ENCODE measurements at regions not wholly inside any gene's neighbourhood (a gene's known extent, or its start where the extent isn't known, plus 50 kb on each side); places are given as distances from the start of the nearest gene placed in this dataset.

DNA sequence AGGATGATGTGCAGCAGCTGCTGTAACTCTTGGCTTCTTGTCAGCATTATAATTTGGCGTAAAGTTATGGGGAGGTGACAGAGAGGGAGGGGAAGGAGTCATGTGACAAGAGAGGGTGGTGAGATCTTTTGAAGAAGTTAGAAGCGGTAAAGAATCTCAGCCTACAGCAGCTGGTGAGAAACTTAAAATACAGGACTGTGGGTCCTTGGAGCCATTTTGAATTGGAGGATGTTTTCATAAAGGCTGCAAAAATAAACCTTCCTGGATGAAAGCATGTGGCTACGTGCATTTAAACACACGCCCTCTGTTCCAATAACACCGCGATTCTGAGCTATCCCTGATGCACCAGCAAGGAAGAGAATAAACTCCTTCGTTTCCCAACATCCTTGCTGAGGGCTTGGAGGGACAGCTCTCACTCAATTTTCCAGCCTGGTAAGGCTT is 133.7 kb downstream of the TMEM30B start:
- TF ChIP-seq SIN3A (IDR thresholded peaks at IDR 0.05; ENCODE audit: borderline replicate concordance, insufficient read depth, low read length) (peak; percentile 76; the same call in 1 of the 2 replicates), POLR2AphosphoS5 (IDR thresholded peaks at IDR 0.05; ENCODE audit: low read depth, low read length) (0 out of 2 replicates have a peak, but pooled peaks have one; percentile 15), TAF1 (IDR thresholded peaks at IDR 0.05; ENCODE audit: borderline replicate concordance, insufficient read depth, low read length) (no peak), FOXP2 (optimal IDR thresholded peaks at IDR 0.05; ENCODE audit: borderline replicate concordance, extremely low read depth, extremely low read length, insufficient read depth) (no peak)
- TF ChIP-seq, protein P1, sequence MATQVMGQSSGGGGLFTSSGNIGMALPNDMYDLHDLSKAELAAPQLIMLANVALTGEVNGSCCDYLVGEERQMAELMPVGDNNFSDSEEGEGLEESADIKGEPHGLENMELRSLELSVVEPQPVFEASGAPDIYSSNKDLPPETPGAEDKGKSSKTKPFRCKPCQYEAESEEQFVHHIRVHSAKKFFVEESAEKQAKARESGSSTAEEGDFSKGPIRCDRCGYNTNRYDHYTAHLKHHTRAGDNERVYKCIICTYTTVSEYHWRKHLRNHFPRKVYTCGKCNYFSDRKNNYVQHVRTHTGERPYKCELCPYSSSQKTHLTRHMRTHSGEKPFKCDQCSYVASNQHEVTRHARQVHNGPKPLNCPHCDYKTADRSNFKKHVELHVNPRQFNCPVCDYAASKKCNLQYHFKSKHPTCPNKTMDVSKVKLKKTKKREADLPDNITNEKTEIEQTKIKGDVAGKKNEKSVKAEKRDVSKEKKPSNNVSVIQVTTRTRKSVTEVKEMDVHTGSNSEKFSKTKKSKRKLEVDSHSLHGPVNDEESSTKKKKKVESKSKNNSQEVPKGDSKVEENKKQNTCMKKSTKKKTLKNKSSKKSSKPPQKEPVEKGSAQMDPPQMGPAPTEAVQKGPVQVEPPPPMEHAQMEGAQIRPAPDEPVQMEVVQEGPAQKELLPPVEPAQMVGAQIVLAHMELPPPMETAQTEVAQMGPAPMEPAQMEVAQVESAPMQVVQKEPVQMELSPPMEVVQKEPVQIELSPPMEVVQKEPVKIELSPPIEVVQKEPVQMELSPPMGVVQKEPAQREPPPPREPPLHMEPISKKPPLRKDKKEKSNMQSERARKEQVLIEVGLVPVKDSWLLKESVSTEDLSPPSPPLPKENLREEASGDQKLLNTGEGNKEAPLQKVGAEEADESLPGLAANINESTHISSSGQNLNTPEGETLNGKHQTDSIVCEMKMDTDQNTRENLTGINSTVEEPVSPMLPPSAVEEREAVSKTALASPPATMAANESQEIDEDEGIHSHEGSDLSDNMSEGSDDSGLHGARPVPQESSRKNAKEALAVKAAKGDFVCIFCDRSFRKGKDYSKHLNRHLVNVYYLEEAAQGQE (IDR thresholded peaks at IDR 0.05; ENCODE audit: insufficient read depth in 1 of 2, low read depth in 2 of 2, low read length in 2 of 2): 0 out of 4 replicates have a peak, but pooled peaks of 1 of the 2 experiments have one; percentile 7

- TF ChIP-seq POLR2AphosphoS5 (IDR thresholded peaks at IDR 0.05; ENCODE audit: low read depth, low read length) (no peak), SIN3A (IDR thresholded peaks at IDR 0.05; ENCODE audit: borderline replicate concordance, insufficient read depth, low read length) (no peak), TAF1 (IDR thresholded peaks at IDR 0.05; ENCODE audit: borderline replicate concordance, insufficient read depth, low read length) (no peak)
Measured at GRCh38 chr14:61146899-61147298, 134.2 kb downstream of the TMEM30B start.

DNA sequence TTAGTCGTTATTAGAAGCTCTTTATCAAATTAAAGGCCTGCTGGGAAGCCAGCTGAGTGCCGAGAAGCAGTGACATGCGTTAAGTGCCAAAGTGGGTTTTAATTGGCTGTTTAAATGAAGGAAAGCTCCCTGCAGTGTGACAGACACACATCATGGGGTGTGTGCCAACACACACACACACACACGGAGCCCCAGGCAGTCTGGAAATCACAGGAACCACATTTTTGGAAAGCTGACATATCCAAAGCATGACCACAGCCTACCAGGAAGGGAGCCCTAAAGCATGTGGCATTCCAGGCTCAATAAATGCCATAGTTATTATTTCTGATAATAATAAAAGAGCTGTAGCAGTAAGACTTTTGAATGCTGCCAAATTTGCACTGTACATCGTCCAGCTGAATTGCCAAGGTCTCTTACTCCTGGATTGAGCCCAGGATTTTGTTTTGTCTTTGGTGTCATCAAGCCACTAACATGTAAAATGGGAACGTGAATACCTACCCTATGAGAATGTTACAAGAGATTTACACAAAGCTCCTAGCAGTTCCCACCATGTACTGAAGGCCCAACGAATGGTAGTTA is 135.1 kb downstream of the TMEM30B start:
- no peak for TF ChIP-seq FOXP2 (optimal IDR thresholded peaks at IDR 0.05; ENCODE audit: borderline replicate concordance, extremely low read depth, extremely low read length, insufficient read depth)
- peak; percentile 37; the same call in 1 of the 2 replicates for TF ChIP-seq SIN3A (IDR thresholded peaks at IDR 0.05; ENCODE audit: borderline replicate concordance, insufficient read depth, low read length)
- TF ChIP-seq, protein P1 (IDR thresholded peaks at IDR 0.05; ENCODE audit: insufficient read depth in 1 of 2, low read depth in 2 of 2, low read length in 2 of 2): peak in 1 of 2 experiments; percentile 54; a peak in 1 of 4 replicates
- TF ChIP-seq TAF1 (IDR thresholded peaks at IDR 0.05; ENCODE audit: borderline replicate concordance, insufficient read depth, low read length): no peak
- TF ChIP-seq POLR2AphosphoS5 (IDR thresholded peaks at IDR 0.05; ENCODE audit: low read depth, low read length): no peak

DNA sequence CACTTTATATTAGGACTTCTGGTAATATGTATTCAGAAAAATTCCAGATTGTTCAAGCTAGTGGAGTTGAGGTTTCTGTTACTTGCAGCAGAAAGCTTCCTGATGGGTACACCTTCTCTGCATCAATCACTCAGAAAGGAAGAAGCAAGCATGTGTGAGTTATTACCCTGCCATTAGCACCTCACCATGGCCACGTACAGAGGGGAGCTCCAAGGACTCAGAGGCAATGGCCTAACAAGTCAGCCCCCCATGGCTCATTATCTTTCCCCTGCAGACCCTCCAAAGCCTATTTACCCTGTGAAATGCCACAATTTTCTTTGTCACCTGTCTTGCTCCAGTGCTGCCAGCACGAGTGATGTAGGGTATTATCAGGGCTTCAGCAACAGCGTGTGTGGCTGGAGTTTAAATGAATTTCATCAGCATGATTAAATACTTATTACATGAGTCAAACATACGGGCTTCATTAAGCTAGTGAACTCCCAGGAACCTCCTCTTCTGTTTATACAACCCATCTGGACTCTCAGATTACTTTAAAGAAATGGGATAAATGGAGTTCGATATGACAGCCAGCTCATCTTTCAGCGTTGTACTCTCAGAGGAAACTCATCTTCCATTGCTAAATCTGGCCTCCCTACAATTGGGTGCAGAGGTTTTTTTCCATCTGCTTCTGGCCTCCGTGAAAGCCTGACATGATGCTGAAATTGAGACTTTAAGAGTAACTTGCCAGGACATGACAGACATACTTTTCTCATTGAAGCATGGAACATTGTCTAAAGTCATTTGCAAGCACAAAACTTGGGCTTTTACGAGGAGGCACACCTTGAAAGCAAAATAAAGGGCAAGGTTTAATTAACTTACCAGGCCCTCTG is 135.9 kb downstream of the TMEM30B start:
- no peak for TF ChIP-seq FOXP2 (optimal IDR thresholded peaks at IDR 0.05; ENCODE audit: borderline replicate concordance, extremely low read depth, extremely low read length, insufficient read depth)
- TF ChIP-seq POLR2AphosphoS5 (IDR thresholded peaks at IDR 0.05; ENCODE audit: low read depth, low read length): no peak
- TF ChIP-seq, protein P1 (IDR thresholded peaks at IDR 0.05; ENCODE audit: insufficient read depth in 1 of 2, low read depth in 2 of 2, low read length in 2 of 2): no peak
- TF ChIP-seq TAF1 (IDR thresholded peaks at IDR 0.05; ENCODE audit: borderline replicate concordance, insufficient read depth, low read length): no peak
- TF ChIP-seq SIN3A (IDR thresholded peaks at IDR 0.05; ENCODE audit: borderline replicate concordance, insufficient read depth, low read length): no peak

DNA sequence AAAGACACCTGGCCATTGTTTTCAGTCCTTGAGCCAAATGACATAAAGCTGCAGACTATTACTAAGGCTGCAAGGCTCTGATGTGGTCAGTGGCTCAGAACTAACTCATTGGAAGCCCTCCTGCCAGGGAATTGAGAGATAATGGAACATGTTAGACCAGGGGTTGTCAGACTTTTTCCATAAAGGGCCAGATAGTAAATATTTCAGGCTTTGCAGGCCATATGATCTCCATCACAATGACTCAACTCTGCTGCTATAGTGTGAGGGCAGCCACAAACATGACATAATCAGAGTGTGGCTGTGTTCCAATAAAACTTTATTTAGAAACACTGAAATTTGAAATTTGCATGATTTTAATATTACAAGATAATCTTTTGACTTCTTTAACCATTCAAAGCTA is 140.3 kb downstream of the TMEM30B start:
- no peak for TF ChIP-seq TAF1 (IDR thresholded peaks at IDR 0.05; ENCODE audit: borderline replicate concordance, insufficient read depth, low read length)
- TF ChIP-seq SIN3A (IDR thresholded peaks at IDR 0.05; ENCODE audit: borderline replicate concordance, insufficient read depth, low read length): no peak
- TF ChIP-seq, protein P1 (IDR thresholded peaks at IDR 0.05; ENCODE audit: insufficient read depth in 1 of 2, low read depth in 2 of 2, low read length in 2 of 2): no peak
- no peak for TF ChIP-seq POLR2AphosphoS5 (IDR thresholded peaks at IDR 0.05; ENCODE audit: low read depth, low read length)
- TF ChIP-seq FOXP2 (optimal IDR thresholded peaks at IDR 0.05; ENCODE audit: borderline replicate concordance, extremely low read depth, extremely low read length, insufficient read depth): no peak

All from PFSK-1 (cell line).